NCI-H2081 treated with DMSO at 0.1 percent for 48 hours (cell line): ENCODE measurements at regions not wholly inside any gene's neighbourhood (a gene's known extent, or its start where the extent isn't known, plus 50 kb on each side); places are given as distances from the start of the nearest gene placed in this dataset.
"Not testable (repeated sequence)": the region's sequence is repeated elsewhere in the genome, so short reads cannot be mapped to it uniquely, and the experiment has no call there.

ENCODE experiments used
- DNase-seq: peaks from one replicate; lab custom pipeline; 2025; lab: John Stamatoyannopoulos, UW

GRCh38 chr5:158200619-158201018 lies 341.7 kb upstream of the CLINT1 start:
- no peak for DNase-seq

GRCh38 chr5:158198636-158199035 lies 339.7 kb upstream of the CLINT1 start:
- DNase-seq = no peak

- no peak for DNase-seq
Measured at GRCh38 chr5:158195416-158196210, 336.7 kb upstream of the CLINT1 start.

GRCh38 chr5:158194561-158194976 lies 335.6 kb upstream of the CLINT1 start:
- no peak for DNase-seq

- DNase-seq = not testable (repeated sequence)
Measured at GRCh38 chr5:158193395-158193794, 334.4 kb upstream of the CLINT1 start.

GRCh38 chr5:158180407-158180806 lies 321.5 kb upstream of the CLINT1 start:
- DNase-seq = no peak

GRCh38 chr5:158179271-158179670 lies 320.3 kb upstream of the CLINT1 start:
- DNase-seq = no peak

- DNase-seq = no peak
Measured at GRCh38 chr5:158178535-158178934, 319.6 kb upstream of the CLINT1 start.

GRCh38 chr5:158177146-158177545 lies 318.2 kb upstream of the CLINT1 start:
- DNase-seq = no peak

- DNase-seq = no peak
Measured at GRCh38 chr5:158175934-158176481, 317.1 kb upstream of the CLINT1 start.

- no peak for DNase-seq
Measured at GRCh38 chr5:158174918-158175851, 316.2 kb upstream of the CLINT1 start.

GRCh38 chr5:158174026-158174425 lies 315.1 kb upstream of the CLINT1 start:
- DNase-seq = no peak

GRCh38 chr5:158172005-158172404 lies 313.1 kb upstream of the CLINT1 start:
- DNase-seq = no peak

GRCh38 chr5:158170534-158170933 lies 311.6 kb upstream of the CLINT1 start:
- no peak for DNase-seq

GRCh38 chr5:158170060-158170459 lies 311.1 kb upstream of the CLINT1 start:
- DNase-seq = no peak

GRCh38 chr5:158166424-158166823 lies 307.5 kb upstream of the CLINT1 start:
- DNase-seq = no peak

- no peak for DNase-seq
Measured at GRCh38 chr5:158165647-158166046, 306.7 kb upstream of the CLINT1 start.

GRCh38 chr5:158164296-158165047 lies 305.5 kb upstream of the CLINT1 start:
- no peak for DNase-seq

GRCh38 chr5:158163451-158164295 lies 304.7 kb upstream of the CLINT1 start:
- no peak for DNase-seq

GRCh38 chr5:158162479-158163034 lies 303.6 kb upstream of the CLINT1 start:
- DNase-seq = no peak

- DNase-seq = no peak
Measured at GRCh38 chr5:158162026-158162425, 303.1 kb upstream of the CLINT1 start.
